B cell (primary cell): ENCODE measurements at regions not wholly inside any gene's neighbourhood (a gene's known extent, or its start where the extent isn't known, plus 50 kb on each side); places are given as distances from the start of the nearest gene placed in this dataset.

Source experiments
- ATAC-seq: fragments of 200-7000 bp; cut with Tn5 transposase; one replicate; pipeline ENCODE4 v1.10.0; 2021; ENCODE audit warnings: low read depth, mild to moderate bottlenecking, moderate number of reproducible peaks, moderate library complexity
- CTCF ChIA-PET: fragments of 350-600 bp; sonication (Branson Sonifier 250); formaldehyde crosslinking; loops from one replicate; lab custom pipeline; 2021; ENCODE audit warnings: antibody characterized with exemption, inconsistent platforms; lab: Charles Lee
- POLR2A ChIA-PET: fragments of 350-600 bp; sonication (Branson Sonifier 250); formaldehyde crosslinking; loops from one replicate; lab custom pipeline; 2021; ENCODE audit warnings: antibody characterized with exemption; lab: Charles Lee
- DNase-seq: peaks from one replicate; pipeline ENCODE4 v3.0.0; 2013
- H2AFZ ChIP-seq: 2 replicates; pipeline ENCODE4 v1.6.1; 2012; ENCODE audit warnings: mild to moderate bottlenecking, low read depth, low read length; ENCODE audit not compliant: insufficient read depth, poor library complexity, severe bottlenecking
- H3K27ac ChIP-seq, 2 donors: 1 replicate in 1 of 2; 2 replicates in 1 of 2; pipeline ENCODE4 v1.5.1; 2012 to 2013; ENCODE audit warnings: low read length in 2 of 2, mild to moderate bottlenecking in 2 of 2, moderate library complexity in 1 of 2
- H3K27me3 ChIP-seq, 4 experiments: fragments of 200-600 bp in 1 of 4; sonication (generic) in 1 of 4; replicated peaks in 1 of 4; 1 replicate in 2 of 4; 2 replicates in 2 of 4; pipeline versions ENCODE4 v1.6.1 to v1.7.0; 2013 to 2016; ENCODE audit warnings: low read length in 3 of 4, mild to moderate bottlenecking in 2 of 4, mixed read lengths in 1 of 4, moderate library complexity in 1 of 4; ENCODE audit not compliant: insufficient read depth in 4 of 4, control insufficient read depth in 3 of 4; ENCODE audit errors: control extremely low read depth in 1 of 4
- H3K36me3 ChIP-seq, 2 experiments: replicated peaks in 1 of 2; 1 replicate in 1 of 2; 2 replicates in 1 of 2; pipeline versions ENCODE4 v1.6.1 to v1.7.1; 2013; ENCODE audit warnings: low read length in 1 of 2; ENCODE audit not compliant: insufficient read depth in 2 of 2, control insufficient read depth in 1 of 2; ENCODE audit errors: control extremely low read depth in 1 of 2, extremely low read depth in 1 of 2
- H3K4me1 ChIP-seq, 2 donors: fragments of 200-600 bp in 1 of 2; sonication (generic) in 1 of 2; 1 replicate in 1 of 2; 2 replicates in 1 of 2; pipeline versions ENCODE4 v1.5.1 to v1.6.1; 2013 to 2017; ENCODE audit warnings: low read length in 2 of 2; ENCODE audit not compliant: control insufficient read depth in 2 of 2, insufficient read depth in 2 of 2
- H3K4me2 ChIP-seq: replicated peaks from 2 replicates; pipeline ENCODE3; 2012; ENCODE audit warnings: mild to moderate bottlenecking, low read depth, low read length; ENCODE audit not compliant: poor library complexity, severe bottlenecking
- H3K4me3 ChIP-seq, 5 experiments: fragments of 200-600 bp in 1 of 5; sonication (generic) in 1 of 5; 1 replicate in 3 of 5; 2 replicates in 2 of 5; pipeline versions ENCODE4 v1.5.1 to v1.7.0; 2011 to 2016; ENCODE audit warnings: low read length in 4 of 5, mild to moderate bottlenecking in 4 of 5, low read depth in 2 of 5, control low read depth in 1 of 5, moderate library complexity in 1 of 5; ENCODE audit not compliant: insufficient read depth in 1 of 5; ENCODE audit errors: control extremely low read depth in 1 of 5, extremely low read depth in 1 of 5
- H3K79me2 ChIP-seq: fragments of 200-600 bp; sonication (generic); one replicate; pipeline ENCODE4 v1.6.0; 2016; ENCODE audit warnings: low read length; ENCODE audit not compliant: control insufficient read depth, insufficient read depth
- H3K9ac ChIP-seq: fragments of 200-600 bp; sonication (generic); 2 replicates; pipeline ENCODE4 v1.6.1; 2017; ENCODE audit warnings: mild to moderate bottlenecking, low read length, moderate library complexity
- H3K9me3 ChIP-seq, 3 donors: one replicate each; pipeline versions ENCODE4 v1.6.1 to v1.7.1; 2013; ENCODE audit warnings: low read length in 2 of 3; ENCODE audit not compliant: control insufficient read depth in 2 of 3, insufficient read depth in 1 of 3; ENCODE audit errors: control extremely low read depth in 1 of 3
- H4K20me1 ChIP-seq: 2 replicates; pipeline ENCODE4 v1.6.0; 2012; ENCODE audit warnings: mild to moderate bottlenecking, low read length; ENCODE audit not compliant: insufficient read depth, control insufficient read depth, poor library complexity, severe bottlenecking
- H3K27ac Mint-ChIP-seq: one replicate; pipeline ENCODE4 v1.8.0; 2021; ENCODE audit warnings: mixed read lengths
- H3K27me3 Mint-ChIP-seq: one replicate; pipeline ENCODE4 v1.8.0; 2021; ENCODE audit warnings: mixed read lengths
- H3K4me1 Mint-ChIP-seq: one replicate; pipeline ENCODE4 v1.8.0; 2021; ENCODE audit warnings: mixed read lengths
- H3K4me3 Mint-ChIP-seq: one replicate; pipeline ENCODE4 v1.8.0; 2021; ENCODE audit warnings: mixed read lengths
- H3K9me3 Mint-ChIP-seq: one replicate; pipeline ENCODE4 v1.8.0; 2022; ENCODE audit warnings: mixed read lengths; ENCODE audit not compliant: insufficient read depth
- CTCF ChIP-seq: fragments of 200-600 bp; IDR thresholded peaks from one replicate; pipeline ENCODE4 v1.8.0; 2022; ENCODE audit warnings: antibody characterized with exemption, mild to moderate bottlenecking
- EZH2 ChIP-seq: IDR thresholded peaks from 2 replicates; pipeline ENCODE4 v1.6.1; 2012; ENCODE audit warnings: borderline replicate concordance, low read depth, mild to moderate bottlenecking, moderate library complexity, low read length; ENCODE audit not compliant: insufficient read depth, poor library complexity, severe bottlenecking
- WGBS: methylation state at CpG from one replicate; pipeline ENCODE4 v1.1.5; 2013; ENCODE audit warnings: missing lambda C conversion rate; ENCODE audit not compliant: insufficient coverage; 5-methylcytosine and 5-hydroxymethylcytosine counted together
- intact Hi-C: fragments of 100-400 bp; cut with micrococcal nuclease; formaldehyde crosslinking; loops from one replicate; pipeline ENCODE4 v1.10.0; 2022

GRCh38 chr3:64903006-64903405, 215.2 kb upstream of the ADAMTS9 start:
- H3K27ac Mint-ChIP-seq, result no peak overlapping the region
- WGBS, result no CpG with 5 or more reads among the region's 1 CpG
- no peak for DNase-seq
- H3K4me1 Mint-ChIP-seq, result no peaks in the 10 kb centered on the region
- Histone ChIP-seq H3K9ac (no peak overlapping the region), H3K4me1 (no peaks in the 10 kb centered on the region), H4K20me1 (no peaks in the 10 kb centered on the region), H3K27me3 (no peaks in the 10 kb centered on the region), H3K9me3 (no peaks in the 10 kb centered on the region), H3K36me3 (no peaks in the 10 kb centered on the region), H3K27ac (no peak overlapping the region), H3K4me2 (no peak overlapping the region), H3K79me2 (no peaks in the 10 kb centered on the region), H3K4me3 (no peak overlapping the region), H2AFZ (no peak overlapping the region)
- no peak for ATAC-seq
- ChIA-PET POLR2A (no interaction called here), CTCF (no interaction called here)
- intact Hi-C loops, result no loop called here
- H3K4me3 Mint-ChIP-seq, result no peak overlapping the region
- H3K9me3 Mint-ChIP-seq, result no peaks in the 10 kb centered on the region
- H3K27me3 Mint-ChIP-seq, result no peaks in the 10 kb centered on the region
- TF ChIP-seq CTCF (no peak), EZH2 (no peak)

GRCh38 chr3:64901986-64902516, 214.3 kb upstream of the ADAMTS9 start:
- H3K27me3 Mint-ChIP-seq, result no peaks in the 10 kb centered on the region
- POLR2A ChIA-PET, result no interaction called here

More at GRCh38 chr3:64901986-64902516, 214.3 kb upstream of the ADAMTS9 start:
- Mint-ChIP-seq H3K27ac (no peak overlapping the region), H3K4me3 (no peak overlapping the region), H3K9me3 (no peaks in the 10 kb centered on the region), H3K4me1 (no peaks in the 10 kb centered on the region)
- no peak overlapping the region for H3K27ac ChIP-seq
- 100% methylated on average over 1 of the region's 3 CpGs for WGBS
- no peak overlapping the region for H3K4me3 ChIP-seq
- CTCF ChIA-PET, result no interaction called here
- no peak overlapping the region for H3K9ac ChIP-seq
- TF ChIP-seq CTCF (no peak), EZH2 (no peak)
- no peak overlapping the region for H2AFZ ChIP-seq
- DNase-seq (no peak), ATAC-seq (no peak)
- intact Hi-C loops, result no loop called here
- H3K27me3 ChIP-seq, result no peaks in the 10 kb centered on the region
- no peaks in the 10 kb centered on the region for H3K79me2 ChIP-seq
- no peaks in the 10 kb centered on the region for H3K4me1 ChIP-seq
- no peaks in the 10 kb centered on the region for H3K36me3 ChIP-seq
- H3K4me2 ChIP-seq, result no peak overlapping the region
- H3K9me3 ChIP-seq, result no peaks in the 10 kb centered on the region
- H4K20me1 ChIP-seq, result no peaks in the 10 kb centered on the region
